ENCODE measurements at regions not wholly inside any gene's neighbourhood (a gene's known extent, or its start where the extent isn't known, plus 50 kb on each side); places are given as distances from the start of the nearest gene placed in this dataset.
"Not testable (repeated sequence)": the region's sequence is repeated elsewhere in the genome, so short reads cannot be mapped to it uniquely, and the experiment has no call there.

GRCh38 chr15:44904651-44905340 is 51.7 kb upstream of the TERB2 start:
- DNase-seq (ENCODE audit: low read depth in 4 of 4, low spot score in 1 of 4) = not testable (repeated sequence)
